Testis (tissue), 2 donors: ENCODE measurements at regions not wholly inside any gene's neighbourhood (a gene's known extent, or its start where the extent isn't known, plus 50 kb on each side); places are given as distances from the start of the nearest gene placed in this dataset.

Source experiments
- DNase-seq: peaks from one replicate; pipeline ENCODE4 v3.0.0-alpha.2; 2019
- H3K27ac ChIP-seq, 2 donors: fragments of 200-600 bp; sonication (generic); one replicate each; pipeline ENCODE4 v1.5.1; 2019
- H3K27me3 ChIP-seq: fragments of 200-600 bp; sonication (generic); one replicate; pipeline ENCODE4 v1.5.1; 2019
- H3K36me3 ChIP-seq: fragments of 200-600 bp; sonication (generic); one replicate; pipeline ENCODE4 v1.5.1; 2017; ENCODE audit warnings: low read depth; ENCODE audit errors: missing control alignments
- H3K4me1 ChIP-seq: fragments of 200-600 bp; sonication (generic); one replicate; pipeline ENCODE4 v1.5.1; 2019
- H3K4me3 ChIP-seq, 2 donors: fragments of 200-600 bp; sonication (generic); one replicate each; pipeline ENCODE4 v1.5.1; 2017 to 2019
- H3K9me3 ChIP-seq: fragments of 200-600 bp; sonication (generic); one replicate; pipeline ENCODE4 v1.5.1; 2017
- POLR2A ChIP-seq: fragments of 450-650 bp; IDR thresholded peaks from one replicate; pipeline ENCODE4 v1.6.1; 2017; ENCODE audit warnings: antibody characterized with exemption, mild to moderate bottlenecking, moderate library complexity
- WGBS, 2 donors: methylation state at CpG; one replicate each; pipeline ENCODE4 v1.1.5; 2018; 5-methylcytosine and 5-hydroxymethylcytosine counted together
- intact Hi-C: fragments of 100-400 bp; cut with DNase I; formaldehyde crosslinking; loops from one replicate; pipeline ENCODE4 v1.15.1; 2023; ENCODE audit warnings: low total_unique reads
- small RNA-seq, 2 donors: library from RNA; depleted of rRNA; stranded (forward); fragments of <200 nt; gene quantifications; one replicate each; pipeline ENCODE3, GENCODE V24; 2016
- TF ChIP-seq, protein P1 (sequence below), 3 experiments: fragments of 450-650 bp in 2 of 3; fragments of 200-600 bp in 1 of 3; sonication (generic) in 1 of 3; IDR thresholded peaks; one replicate each; pipeline ENCODE4 v1.5.1; 2016 to 2019; ENCODE audit warnings: antibody characterized with exemption in 3 of 3, mild to moderate bottlenecking in 2 of 3, moderate library complexity in 1 of 3

DNA sequence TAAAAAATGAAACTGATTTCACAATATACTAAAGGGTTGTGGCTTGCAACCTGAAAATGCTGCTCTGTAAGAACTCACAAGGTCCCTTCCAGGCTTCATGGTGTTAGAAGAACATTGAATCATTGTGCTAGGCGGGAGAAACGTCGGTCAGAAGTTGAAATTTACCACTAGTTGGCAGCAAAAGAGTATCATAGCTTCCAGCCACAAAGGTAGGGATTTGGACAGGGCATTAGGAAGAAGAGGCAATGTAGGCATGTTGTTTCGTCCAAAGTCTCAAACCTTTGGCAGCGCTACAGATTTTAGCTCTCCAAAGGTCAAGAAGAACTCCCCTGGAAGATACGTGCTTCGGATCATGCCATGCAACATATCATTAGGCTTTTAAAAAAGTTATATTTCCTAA is 62.5 kb upstream of the ZP4 start:
- H3K4me3 ChIP-seq = no peak overlapping the region
- no peaks in the 10 kb centered on the region for H3K4me1 ChIP-seq
- H3K27ac ChIP-seq = no peak overlapping the region
- H3K36me3 ChIP-seq = no peaks in the 10 kb centered on the region
- 68 to 73% methylated on average over 7 of the region's 7 CpGs for WGBS, 2 donors
- no peaks in the 10 kb centered on the region for H3K27me3 ChIP-seq
- intact Hi-C loops = no loop called here
- DNase-seq = peak; percentile 17
- no peaks in the 10 kb centered on the region for H3K9me3 ChIP-seq
- no peak for TF ChIP-seq POLR2A
- TF ChIP-seq, protein P1, sequence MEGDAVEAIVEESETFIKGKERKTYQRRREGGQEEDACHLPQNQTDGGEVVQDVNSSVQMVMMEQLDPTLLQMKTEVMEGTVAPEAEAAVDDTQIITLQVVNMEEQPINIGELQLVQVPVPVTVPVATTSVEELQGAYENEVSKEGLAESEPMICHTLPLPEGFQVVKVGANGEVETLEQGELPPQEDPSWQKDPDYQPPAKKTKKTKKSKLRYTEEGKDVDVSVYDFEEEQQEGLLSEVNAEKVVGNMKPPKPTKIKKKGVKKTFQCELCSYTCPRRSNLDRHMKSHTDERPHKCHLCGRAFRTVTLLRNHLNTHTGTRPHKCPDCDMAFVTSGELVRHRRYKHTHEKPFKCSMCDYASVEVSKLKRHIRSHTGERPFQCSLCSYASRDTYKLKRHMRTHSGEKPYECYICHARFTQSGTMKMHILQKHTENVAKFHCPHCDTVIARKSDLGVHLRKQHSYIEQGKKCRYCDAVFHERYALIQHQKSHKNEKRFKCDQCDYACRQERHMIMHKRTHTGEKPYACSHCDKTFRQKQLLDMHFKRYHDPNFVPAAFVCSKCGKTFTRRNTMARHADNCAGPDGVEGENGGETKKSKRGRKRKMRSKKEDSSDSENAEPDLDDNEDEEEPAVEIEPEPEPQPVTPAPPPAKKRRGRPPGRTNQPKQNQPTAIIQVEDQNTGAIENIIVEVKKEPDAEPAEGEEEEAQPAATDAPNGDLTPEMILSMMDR (IDR thresholded peaks at IDR 0.05) = no peak

Small RNAs in the stretch of these regions (small RNA-seq; reads per million reads assigned to genes)
- gene AL356010.1 (0 reads per million in 2 donors), gene AL590135.1 (0 reads per million in 2 donors), gene RNU6-725P (0 reads per million in 2 donors)
